Duodenal mucosa (tissue), 2 donors: ENCODE measurements at regions not wholly inside any gene's neighbourhood (a gene's known extent, or its start where the extent isn't known, plus 50 kb on each side); places are given as distances from the start of the nearest gene placed in this dataset.

Experiments
- H3K27ac ChIP-seq: one replicate; pipeline ENCODE4 v1.7.0; 2013; ENCODE audit warnings: low read depth, low read length
- H3K27me3 ChIP-seq, 2 donors: one replicate each; pipeline ENCODE4 v1.7.0; 2013; ENCODE audit warnings: low read length in 2 of 2, control low read depth in 1 of 2; ENCODE audit not compliant: insufficient read depth in 2 of 2, control insufficient read depth in 1 of 2
- H3K36me3 ChIP-seq, 2 donors: one replicate each; pipeline ENCODE4 v1.7.0; 2013; ENCODE audit warnings: low read length in 2 of 2, control low read depth in 1 of 2; ENCODE audit not compliant: insufficient read depth in 2 of 2, control insufficient read depth in 1 of 2
- H3K4me1 ChIP-seq, 2 donors: one replicate each; pipeline ENCODE4 v1.7.0; 2013; ENCODE audit warnings: low read length in 2 of 2, control low read depth in 1 of 2; ENCODE audit not compliant: insufficient read depth in 2 of 2, control insufficient read depth in 1 of 2
- H3K4me3 ChIP-seq, 2 donors: one replicate each; pipeline ENCODE4 v1.7.0; 2013; ENCODE audit warnings: low read length in 2 of 2, low read depth in 1 of 2
- H3K9ac ChIP-seq, 2 donors: one replicate each; pipeline ENCODE4 v1.7.0; 2013; ENCODE audit warnings: low read length in 2 of 2, low read depth in 1 of 2
- H3K9me3 ChIP-seq, 2 donors: one replicate each; pipeline ENCODE4 v1.7.0; 2013; ENCODE audit warnings: low read length in 2 of 2, control low read depth in 1 of 2; ENCODE audit not compliant: control insufficient read depth in 1 of 2

GRCh38 chr2:149904352-149905175 lies 317.0 kb upstream of the MMADHC start:
- Histone ChIP-seq H3K27ac (no peak overlapping the region), H3K9ac (no peak overlapping the region), H3K4me3 (no peak overlapping the region), H3K27me3 (no peaks in the 10 kb centered on the region), H3K9me3 (no peaks in the 10 kb centered on the region), H3K4me1 (no peaks in the 10 kb centered on the region), H3K36me3 (no peaks in the 10 kb centered on the region)

DNA sequence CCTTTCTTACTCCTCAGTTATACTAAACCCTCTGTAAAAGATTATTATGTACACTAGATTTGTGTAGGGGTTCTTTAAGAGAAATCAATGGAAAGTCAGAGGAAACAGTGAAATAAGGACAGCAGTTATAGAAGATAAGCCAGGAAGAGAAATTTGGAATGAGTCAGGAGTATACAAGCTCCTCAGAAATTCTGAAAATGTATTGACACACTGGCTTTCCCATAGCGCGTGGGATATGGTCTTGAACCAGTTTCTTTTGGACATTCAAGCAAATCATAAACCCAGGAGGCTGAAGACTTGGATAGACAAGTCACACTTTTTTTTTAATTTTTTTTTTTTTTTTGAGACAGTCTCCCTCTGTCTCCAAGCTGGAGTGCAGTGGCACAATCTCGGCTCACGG lies 316.1 kb upstream of the MMADHC start:
- H3K9ac ChIP-seq: no peak overlapping the region
- no peak overlapping the region for H3K4me3 ChIP-seq
- no peaks in the 10 kb centered on the region for H3K36me3 ChIP-seq
- H3K9me3 ChIP-seq: no peaks in the 10 kb centered on the region
- no peaks in the 10 kb centered on the region for H3K4me1 ChIP-seq
- H3K27ac ChIP-seq: no peak overlapping the region
- H3K27me3 ChIP-seq: no peaks in the 10 kb centered on the region

GRCh38 chr2:149902081-149902480 lies 314.5 kb upstream of the MMADHC start:
- Histone ChIP-seq H3K4me1 (no peaks in the 10 kb centered on the region), H3K4me3 (no peak overlapping the region), H3K36me3 (no peaks in the 10 kb centered on the region), H3K9ac (no peak overlapping the region), H3K9me3 (no peaks in the 10 kb centered on the region), H3K27me3 (no peaks in the 10 kb centered on the region), H3K27ac (no peak overlapping the region)

- Histone ChIP-seq H3K27me3 (no peaks in the 10 kb centered on the region), H3K9ac (no peak overlapping the region), H3K4me1 (no peaks in the 10 kb centered on the region), H3K27ac (no peak overlapping the region), H3K4me3 (no peak overlapping the region), H3K36me3 (no peaks in the 10 kb centered on the region), H3K9me3 (no peaks in the 10 kb centered on the region)
These were observed 313.8 kb upstream of the MMADHC start for GRCh38 chr2:149901231-149901859.

DNA sequence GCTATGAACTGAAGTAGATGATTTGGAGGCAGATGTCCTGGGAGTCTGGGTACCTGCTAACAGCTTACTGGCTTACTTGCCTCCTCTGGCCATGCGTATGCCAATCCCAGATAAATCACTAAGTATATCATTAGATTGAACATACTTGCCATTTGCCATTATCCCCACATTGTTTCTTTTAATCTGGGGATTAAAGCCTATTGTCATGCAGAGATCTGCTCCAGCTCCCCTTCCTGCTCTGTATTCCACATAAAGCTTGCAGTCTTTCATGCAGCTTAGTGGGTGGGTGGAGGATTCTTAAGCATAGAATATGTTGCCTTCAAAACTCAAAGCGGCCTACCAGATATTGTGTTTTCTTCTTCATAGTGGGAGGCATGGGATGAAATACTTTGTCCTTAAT lies 311.8 kb upstream of the MMADHC start:
- Histone ChIP-seq H3K9me3 (no peaks in the 10 kb centered on the region), H3K4me1 (no peaks in the 10 kb centered on the region), H3K9ac (no peak overlapping the region), H3K27me3 (no peaks in the 10 kb centered on the region), H3K27ac (no peak overlapping the region), H3K4me3 (no peak overlapping the region), H3K36me3 (no peaks in the 10 kb centered on the region)

- Histone ChIP-seq H3K36me3 (no peaks in the 10 kb centered on the region), H3K4me3 (no peak overlapping the region), H3K27ac (no peak overlapping the region), H3K9me3 (no peaks in the 10 kb centered on the region), H3K4me1 (no peaks in the 10 kb centered on the region), H3K27me3 (no peaks in the 10 kb centered on the region), H3K9ac (no peak overlapping the region)
These were observed 307.2 kb upstream of the MMADHC start for GRCh38 chr2:149894760-149895159.

DNA sequence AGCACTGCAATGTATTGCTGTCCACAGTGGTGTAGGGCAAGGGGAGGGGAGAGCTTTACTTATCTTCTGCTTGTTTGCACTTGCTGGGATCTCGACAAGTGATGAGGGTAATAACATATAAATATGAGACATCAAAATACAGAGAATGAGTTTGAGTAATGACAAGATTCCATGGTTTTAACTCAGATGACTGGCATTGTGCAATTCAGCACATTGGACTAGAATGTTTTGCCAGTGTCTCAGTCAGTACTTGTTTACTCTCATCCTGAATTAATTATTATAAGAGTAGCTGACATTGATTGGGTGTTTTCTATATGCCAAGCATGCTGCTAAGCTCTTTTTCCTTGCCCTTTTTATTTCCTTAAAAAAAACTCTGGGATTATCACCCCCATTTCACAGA lies 306.7 kb upstream of the MMADHC start:
- no peak overlapping the region for H3K4me3 ChIP-seq
- H3K36me3 ChIP-seq: no peaks in the 10 kb centered on the region
- H3K4me1 ChIP-seq: no peaks in the 10 kb centered on the region
- H3K27me3 ChIP-seq: no peaks in the 10 kb centered on the region
- H3K27ac ChIP-seq: no peak overlapping the region
- no peak overlapping the region for H3K9ac ChIP-seq
- H3K9me3 ChIP-seq: no peaks in the 10 kb centered on the region

DNA sequence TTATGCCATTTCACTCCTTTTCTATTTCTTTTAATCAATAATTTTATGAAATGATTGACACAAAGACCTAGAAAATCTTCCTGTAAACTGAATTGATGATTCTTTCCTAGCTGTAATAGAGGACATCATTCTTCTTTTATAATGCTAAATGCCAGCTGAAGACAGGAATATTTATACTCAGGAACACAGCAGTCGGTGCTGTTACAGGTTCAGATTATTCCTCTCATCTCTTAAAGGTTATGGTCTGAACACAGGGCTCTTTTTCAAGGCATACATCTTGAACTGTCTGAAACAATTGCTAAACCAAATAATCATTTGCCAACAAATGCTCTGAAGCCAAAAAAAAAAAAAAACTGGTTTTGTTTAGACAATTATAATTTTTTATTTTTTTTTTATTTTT lies 305.0 kb upstream of the MMADHC start:
- no peaks in the 10 kb centered on the region for H3K36me3 ChIP-seq

DNA sequence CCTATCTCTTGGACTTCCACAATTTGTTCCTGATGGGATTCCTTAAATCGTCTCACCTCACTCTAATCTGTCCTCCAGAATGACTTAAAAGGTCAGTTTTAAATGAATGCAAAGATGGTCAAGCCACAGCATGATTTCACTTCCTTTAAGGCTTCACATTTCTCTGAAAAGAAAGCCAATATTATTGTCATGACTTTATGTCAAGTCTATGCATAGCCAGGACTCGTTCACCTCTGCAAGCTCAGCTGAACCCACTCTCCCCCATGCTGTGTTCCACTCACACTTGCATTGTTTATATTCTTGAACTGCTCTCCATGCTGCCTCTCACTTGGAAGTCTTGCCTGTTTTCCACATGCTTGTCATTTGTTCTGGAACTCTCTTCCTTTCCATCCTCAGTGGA lies 298.4 kb upstream of the MMADHC start:
- Histone ChIP-seq H3K4me1 (no peaks in the 10 kb centered on the region), H3K27me3 (no peaks in the 10 kb centered on the region), H3K9me3 (no peaks in the 10 kb centered on the region), H3K27ac (no peak overlapping the region), H3K9ac (no peak overlapping the region), H3K36me3 (no peaks in the 10 kb centered on the region), H3K4me3 (no peak overlapping the region)

More for the DNA sequence above, 305.0 kb upstream of the MMADHC start:
- no peak overlapping the region for H3K9ac ChIP-seq
- H3K4me3 ChIP-seq: no peak overlapping the region
- H3K9me3 ChIP-seq: no peaks in the 10 kb centered on the region
- no peaks in the 10 kb centered on the region for H3K27me3 ChIP-seq
- H3K27ac ChIP-seq: no peak overlapping the region
- H3K4me1 ChIP-seq: no peaks in the 10 kb centered on the region

GRCh38 chr2:149885468-149885867 lies 297.9 kb upstream of the MMADHC start:
- H3K27ac ChIP-seq: no peak overlapping the region

More at GRCh38 chr2:149885468-149885867, 297.9 kb upstream of the MMADHC start:
- no peaks in the 10 kb centered on the region for H3K4me1 ChIP-seq
- H3K36me3 ChIP-seq: no peaks in the 10 kb centered on the region
- H3K4me3 ChIP-seq: no peak overlapping the region
- no peaks in the 10 kb centered on the region for H3K27me3 ChIP-seq
- no peak overlapping the region for H3K9ac ChIP-seq
- no peaks in the 10 kb centered on the region for H3K9me3 ChIP-seq
